Activated CD8-positive, alpha-beta memory T cell treated with anti-CD3 and anti-CD28 coated beads for 36 hours (primary cell): ENCODE measurements at regions not wholly inside any gene's neighbourhood (a gene's known extent, or its start where the extent isn't known, plus 50 kb on each side); places are given as distances from the start of the nearest gene placed in this dataset.

ENCODE experiments used
- CTCF ChIA-PET: fragments of 350-600 bp; sonication (Branson Sonifier 250); formaldehyde crosslinking; loops from one replicate; lab custom pipeline; 2021; ENCODE audit warnings: antibody characterized with exemption; lab: Charles Lee
- POLR2A ChIA-PET: fragments of 350-600 bp; sonication (Branson Sonifier 250); formaldehyde crosslinking; loops from one replicate; lab custom pipeline; 2021; ENCODE audit warnings: antibody characterized with exemption; lab: Charles Lee

GRCh38 chr12:125871811-125872594 is 806.8 kb downstream of the AACS start:
- ChIA-PET CTCF (no interaction called here), POLR2A (no interaction called here)

GRCh38 chr12:125873016-125873415 is 807.8 kb downstream of the AACS start:
- CTCF ChIA-PET, result no interaction called here
- POLR2A ChIA-PET, result no interaction called here

GRCh38 chr12:125878483-125878882 is 813.2 kb downstream of the AACS start:
- ChIA-PET POLR2A (no interaction called here), CTCF (no interaction called here)

DNA sequence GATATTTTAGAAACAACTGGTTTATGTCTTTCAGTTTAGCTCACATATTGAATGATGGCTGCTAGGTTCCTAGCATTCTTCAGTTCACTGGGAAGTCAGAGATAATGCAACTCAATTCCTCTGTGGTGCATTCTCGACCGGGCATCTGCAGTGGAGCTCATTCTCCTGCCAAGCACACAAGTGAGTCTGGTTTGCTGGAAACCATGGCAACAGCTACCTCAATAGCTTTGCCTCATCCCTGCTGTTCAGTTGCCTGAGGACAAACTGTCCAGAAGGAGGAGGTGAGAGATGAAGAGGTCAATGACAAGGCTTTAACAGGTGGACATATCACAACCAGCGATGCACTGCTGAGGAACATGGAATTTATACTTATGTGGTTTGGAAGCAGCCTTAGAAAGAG is 816.9 kb downstream of the AACS start:
- CTCF ChIA-PET, result no interaction called here
- POLR2A ChIA-PET, result no interaction called here

DNA sequence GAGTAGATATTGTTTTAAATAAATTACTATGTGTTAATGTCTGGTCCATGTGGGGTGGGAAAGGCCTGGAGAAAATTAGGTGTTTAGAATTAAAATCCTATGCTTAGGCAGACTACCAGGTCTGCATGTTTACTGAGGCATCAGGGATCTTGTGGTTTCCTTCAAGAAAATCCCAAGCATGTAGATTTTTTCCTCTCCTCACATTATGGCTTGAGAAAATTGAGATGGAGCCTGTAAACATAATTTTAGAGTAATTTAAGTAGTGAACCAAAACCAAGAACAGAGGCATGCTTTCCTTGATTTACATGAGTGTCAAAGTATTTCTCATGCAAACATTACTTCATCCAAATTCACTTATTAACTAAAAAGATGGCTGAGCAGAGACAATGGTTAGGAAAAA is 823.7 kb downstream of the AACS start:
- POLR2A ChIA-PET, result no interaction called here
- CTCF ChIA-PET, result no interaction called here

DNA sequence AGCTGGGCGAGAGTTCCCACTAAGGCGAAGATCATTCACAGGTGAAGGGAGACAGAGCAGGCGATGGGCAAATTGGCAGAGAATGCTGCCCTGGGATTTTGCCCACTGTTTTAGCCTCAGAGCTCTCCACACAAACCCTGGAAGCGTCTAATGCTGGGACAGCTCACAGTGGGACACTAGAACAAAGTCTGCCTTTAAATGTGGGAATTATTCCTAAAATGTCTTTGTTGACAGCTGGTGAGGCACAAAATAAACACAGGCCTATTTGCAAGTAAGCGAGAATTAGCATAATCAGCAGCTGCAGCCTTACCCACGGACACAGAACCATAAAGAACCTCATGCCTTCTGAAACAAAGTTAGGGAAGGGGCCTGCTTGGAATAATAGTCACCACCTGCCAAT is 824.5 kb downstream of the AACS start:
- POLR2A ChIA-PET, result no interaction called here
- CTCF ChIA-PET, result no interaction called here

DNA sequence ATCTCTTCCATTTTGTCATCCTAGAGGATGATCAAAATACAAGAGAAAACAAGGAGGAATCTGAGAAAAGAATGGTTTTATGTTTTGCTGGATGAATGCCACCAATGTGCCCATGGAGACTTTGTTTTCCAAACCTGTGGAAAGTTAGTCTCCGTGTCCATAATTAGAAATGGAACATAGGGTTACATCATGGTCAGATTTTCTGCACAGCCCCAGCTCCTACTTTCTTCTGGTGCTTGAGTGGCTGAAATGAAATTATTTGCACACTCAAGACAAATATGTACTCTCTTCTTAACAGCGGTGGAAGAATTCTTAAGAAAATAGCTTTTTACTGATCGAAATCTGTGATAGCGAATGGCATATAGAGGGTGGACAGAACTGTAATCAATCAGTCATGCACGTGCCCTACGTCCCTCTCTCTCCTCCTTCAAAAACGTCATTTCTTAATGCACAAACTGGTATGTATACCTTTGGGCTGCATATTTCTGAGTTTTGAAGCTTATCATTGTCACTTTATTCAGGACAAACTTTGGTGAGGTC is 825.2 kb downstream of the AACS start:
- CTCF ChIA-PET, result no interaction called here
- POLR2A ChIA-PET, result no interaction called here

DNA sequence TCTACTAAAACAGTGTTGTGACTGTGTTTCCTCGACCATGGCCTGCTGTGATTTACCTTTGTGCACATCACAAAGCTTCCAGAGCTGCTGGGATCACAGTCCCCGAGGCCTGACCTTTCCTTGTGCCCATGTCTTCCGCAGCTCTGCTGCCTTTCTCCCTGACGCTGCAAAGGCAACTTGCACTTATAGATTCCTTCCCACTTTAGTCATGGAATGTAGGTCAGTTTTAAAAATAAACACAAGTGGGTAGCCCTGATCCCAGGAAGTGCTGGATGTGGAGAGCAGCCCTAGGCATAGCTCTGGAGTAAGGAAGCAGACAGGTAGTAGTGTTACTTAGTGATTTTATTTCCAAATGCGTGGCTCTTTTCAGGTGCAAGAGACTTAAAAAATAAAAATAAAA is 825.7 kb downstream of the AACS start:
- POLR2A ChIA-PET, result no interaction called here
- CTCF ChIA-PET, result no interaction called here

DNA sequence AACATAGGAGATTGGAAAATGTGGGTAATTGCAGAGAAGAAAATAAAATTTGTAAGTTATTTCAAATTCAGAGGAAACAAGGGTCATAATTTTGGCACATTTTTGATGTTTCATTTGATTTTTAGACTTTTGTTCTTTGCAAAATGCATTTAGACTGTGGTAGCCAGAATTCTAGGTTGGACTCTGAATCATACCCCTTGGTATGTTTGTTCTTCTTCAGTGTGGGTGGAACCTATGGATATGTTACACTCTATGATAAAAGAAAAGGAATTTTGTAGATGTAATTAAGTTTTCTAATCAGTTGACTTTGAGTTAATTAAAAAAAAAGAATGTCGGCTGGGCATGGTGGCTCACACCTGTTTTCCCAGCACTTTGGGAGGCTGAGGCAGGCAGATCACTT is 827.0 kb downstream of the AACS start:
- ChIA-PET POLR2A (no interaction called here), CTCF (no interaction called here)

GRCh38 chr12:125902991-125903390 is 837.8 kb downstream of the AACS start:
- ChIA-PET CTCF (no interaction called here), POLR2A (no interaction called here)

GRCh38 chr12:125907351-125907750 is 842.1 kb downstream of the AACS start:
- CTCF ChIA-PET, result no interaction called here
- POLR2A ChIA-PET, result no interaction called here

DNA sequence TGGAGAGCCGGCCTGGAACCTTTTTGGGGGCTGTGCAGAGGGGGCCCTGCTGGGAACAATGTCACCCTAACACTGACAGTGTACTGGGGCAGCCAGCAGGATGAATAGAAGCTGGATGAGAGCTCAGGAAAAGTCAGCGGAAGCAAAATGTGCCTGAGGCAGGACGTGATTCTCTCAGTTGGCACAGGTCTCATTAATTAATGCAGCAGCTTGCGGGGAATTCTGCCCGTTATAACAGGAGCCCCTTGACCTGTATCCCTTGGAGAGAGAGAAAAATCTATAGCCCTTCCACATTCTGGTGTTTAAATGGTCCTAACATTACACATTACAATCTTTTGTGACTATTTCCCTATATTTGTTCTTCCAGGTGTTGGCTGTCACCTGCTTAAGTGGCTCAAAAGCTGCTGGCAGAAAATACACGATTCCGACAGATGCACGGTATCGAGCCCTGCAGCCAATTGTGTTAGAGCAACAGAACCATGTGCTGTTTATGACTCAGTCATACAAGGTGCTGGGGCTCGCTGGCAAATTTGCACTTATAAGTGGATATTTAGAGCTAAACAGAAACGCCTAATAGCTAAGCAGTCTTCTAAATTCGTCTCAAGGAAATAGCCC is 854.7 kb downstream of the AACS start:
- CTCF ChIA-PET, result no interaction called here
- POLR2A ChIA-PET, result no interaction called here

GRCh38 chr12:125922330-125922729 is 857.1 kb downstream of the AACS start:
- POLR2A ChIA-PET, result no interaction called here
- CTCF ChIA-PET, result no interaction called here

DNA sequence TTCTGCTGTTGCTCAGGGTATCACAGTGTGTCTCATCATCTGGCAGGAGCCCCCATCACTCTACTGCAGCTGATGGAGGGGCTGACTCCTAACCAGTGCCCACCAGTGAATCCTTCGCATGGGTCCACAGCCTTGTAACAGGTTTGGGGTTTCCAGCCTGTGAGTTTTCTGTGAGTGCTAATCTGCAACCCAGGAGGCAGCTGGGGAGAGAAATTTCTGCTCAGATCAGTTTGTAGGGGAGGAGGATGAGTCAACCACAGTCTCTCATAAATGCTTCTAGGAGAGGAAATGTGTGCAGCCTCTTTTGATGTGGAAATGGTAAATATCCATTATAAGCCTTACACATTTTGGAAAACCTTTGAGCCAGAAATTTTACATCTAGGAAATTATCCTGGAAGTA is 871.3 kb downstream of the AACS start:
- ChIA-PET POLR2A (no interaction called here), CTCF (no interaction called here)

- ChIA-PET POLR2A (no interaction called here), CTCF (no interaction called here)
Observed at GRCh38 chr12:125944446-125944845, 879.2 kb downstream of the AACS start.

DNA sequence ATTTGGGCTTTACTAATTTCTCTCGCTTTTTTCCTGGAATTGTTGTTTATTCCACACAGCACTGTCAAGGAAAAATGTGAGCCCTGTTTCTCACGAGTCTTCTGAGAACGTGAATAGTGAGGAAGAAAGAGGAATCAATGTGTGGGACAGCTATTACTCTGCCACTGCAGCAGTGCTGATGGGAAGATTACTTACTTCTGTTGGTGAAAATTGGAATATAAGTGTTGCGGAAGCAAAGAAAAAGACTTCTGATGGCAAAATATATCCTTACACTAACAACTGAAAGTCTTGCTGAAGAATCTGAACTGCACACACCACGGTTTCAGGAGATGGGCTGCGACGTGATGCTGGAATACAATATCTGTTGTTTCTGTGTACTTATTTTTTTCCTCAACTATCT is 884.2 kb downstream of the AACS start:
- POLR2A ChIA-PET, result no interaction called here
- CTCF ChIA-PET, result no interaction called here

- ChIA-PET CTCF (no interaction called here), POLR2A (no interaction called here)
Observed at GRCh38 chr12:125954362-125954761, 889.1 kb downstream of the AACS start.

- ChIA-PET POLR2A (no interaction called here), CTCF (no interaction called here)
Observed at GRCh38 chr12:125956186-125956585, 891.0 kb downstream of the AACS start.

DNA sequence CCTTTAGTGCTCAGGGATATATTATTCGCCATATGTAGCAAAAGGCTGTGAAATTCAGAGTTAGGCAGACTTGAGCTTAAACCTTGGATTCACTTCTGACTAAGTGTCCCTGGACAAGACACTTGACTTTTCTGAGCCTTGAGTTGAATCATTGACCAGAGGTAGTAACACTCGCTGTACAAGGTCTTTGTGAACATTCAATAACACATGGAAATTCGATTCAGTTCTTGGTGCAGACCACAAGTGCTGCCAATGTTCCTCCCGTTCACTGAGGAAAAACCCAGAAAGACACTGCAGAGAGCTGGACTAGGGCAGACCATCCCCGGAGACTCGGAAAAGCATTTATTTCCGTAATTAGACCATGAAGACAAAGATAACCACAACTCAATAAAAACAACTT is 901.4 kb downstream of the AACS start:
- POLR2A ChIA-PET, result no interaction called here
- CTCF ChIA-PET, result no interaction called here

DNA sequence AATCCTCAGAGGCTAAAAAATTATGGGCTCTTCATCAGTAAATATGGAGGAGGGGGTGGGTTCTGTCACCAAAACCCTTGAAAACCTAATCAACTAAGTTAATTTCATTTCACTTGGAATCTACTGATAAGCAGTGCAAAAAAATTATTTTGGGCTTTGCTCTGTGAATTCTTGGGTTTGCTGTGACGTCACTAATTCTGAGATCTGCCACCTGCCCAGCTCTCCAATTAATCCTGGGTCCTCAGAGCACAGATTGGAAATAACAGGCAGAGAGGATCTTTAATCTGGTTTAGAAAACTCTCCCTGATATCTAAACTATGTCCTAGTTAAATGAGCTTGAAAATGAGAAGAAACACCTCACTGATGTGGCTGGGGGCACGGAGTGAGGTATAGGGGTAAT is 903.2 kb downstream of the AACS start:
- CTCF ChIA-PET, result no interaction called here
- POLR2A ChIA-PET, result no interaction called here

GRCh38 chr12:125971981-125972380 is 906.7 kb downstream of the AACS start:
- POLR2A ChIA-PET, result no interaction called here

More at GRCh38 chr12:125971981-125972380, 906.7 kb downstream of the AACS start:
- CTCF ChIA-PET, result no interaction called here
